Fibroblast of the conjunctiva (primary cell): ENCODE measurements at regions not wholly inside any gene's neighbourhood (a gene's known extent, or its start where the extent isn't known, plus 50 kb on each side); places are given as distances from the start of the nearest gene placed in this dataset.
A peak's percentile ranks its signal among the peaks of the same experiment; 100 is the strongest.

Experiments used
- DNase-seq: peaks from one replicate; pipeline ENCODE4 v3.0.0-alpha.2; 2010; ENCODE audit warnings: low read depth

GRCh38 chr4:107156443-107156842, 120.3 kb upstream of the DKK2 start:
- no peak for DNase-seq

DNA sequence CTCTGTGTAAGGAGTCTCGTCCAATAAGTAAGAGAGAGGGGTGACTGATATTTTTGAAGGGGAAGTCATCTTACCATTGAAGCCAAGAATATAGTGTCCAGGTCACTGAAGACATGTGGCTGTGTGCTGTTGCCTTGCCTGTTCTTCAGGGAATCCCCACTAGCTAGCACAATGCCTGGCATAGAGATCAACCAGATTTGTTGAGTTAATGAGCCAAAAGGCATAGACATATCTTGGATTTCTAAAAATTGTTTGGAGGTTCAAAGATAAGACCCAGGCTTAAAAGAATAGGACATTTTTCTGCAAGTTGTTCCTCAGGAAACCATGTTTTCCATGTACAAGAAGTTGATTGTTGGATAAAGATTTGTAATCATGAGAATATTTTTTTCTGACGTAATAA, 119.3 kb upstream of the DKK2 start:
- DNase-seq: no peak

GRCh38 chr4:107153956-107154355, 117.8 kb upstream of the DKK2 start:
- no peak for DNase-seq

DNA sequence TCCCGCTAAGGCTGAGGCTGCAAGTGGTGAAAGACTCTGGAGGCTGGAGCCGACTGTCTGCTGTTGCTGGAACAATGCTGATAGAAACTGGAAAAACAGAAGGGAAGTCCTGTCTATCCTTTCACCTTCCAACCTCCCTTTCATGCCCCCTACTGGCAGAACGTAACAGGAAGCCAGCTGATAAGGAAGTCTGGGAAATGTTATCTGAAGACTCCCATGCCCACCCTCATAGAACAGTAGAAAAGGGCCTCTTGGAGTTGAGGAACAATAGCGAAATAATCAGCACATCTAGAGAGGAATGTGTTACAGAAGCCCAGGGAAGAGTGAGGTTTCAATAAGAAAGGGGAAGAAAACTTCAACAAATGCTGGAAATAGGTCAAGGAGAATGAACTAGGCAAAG, 117.1 kb upstream of the DKK2 start:
- no peak for DNase-seq

DNA sequence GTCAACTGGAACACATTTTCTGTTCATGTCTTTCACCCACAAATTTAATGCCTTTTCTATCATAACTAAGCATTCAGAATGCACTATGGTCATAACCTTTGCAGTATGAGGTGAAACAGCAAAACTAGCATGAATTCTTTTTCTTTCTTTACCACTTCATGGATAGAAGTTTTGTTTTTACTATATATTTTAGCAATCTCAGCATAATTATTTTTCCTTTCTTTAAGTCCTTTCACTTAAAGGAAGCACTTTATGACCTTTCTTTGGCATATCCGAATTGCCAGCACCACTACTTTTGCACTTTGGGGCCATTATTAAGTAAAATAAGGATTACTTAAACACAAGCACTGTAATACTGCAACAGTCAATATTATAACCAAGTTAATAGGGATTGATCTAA, 115.1 kb upstream of the DKK2 start:
- DNase-seq: no peak

- no peak for DNase-seq
Observed at GRCh38 chr4:107148904-107149303, 112.8 kb upstream of the DKK2 start.

GRCh38 chr4:107147873-107148272, 111.8 kb upstream of the DKK2 start:
- no peak for DNase-seq

GRCh38 chr4:107138433-107138832, 102.3 kb upstream of the DKK2 start:
- DNase-seq: no peak

DNA sequence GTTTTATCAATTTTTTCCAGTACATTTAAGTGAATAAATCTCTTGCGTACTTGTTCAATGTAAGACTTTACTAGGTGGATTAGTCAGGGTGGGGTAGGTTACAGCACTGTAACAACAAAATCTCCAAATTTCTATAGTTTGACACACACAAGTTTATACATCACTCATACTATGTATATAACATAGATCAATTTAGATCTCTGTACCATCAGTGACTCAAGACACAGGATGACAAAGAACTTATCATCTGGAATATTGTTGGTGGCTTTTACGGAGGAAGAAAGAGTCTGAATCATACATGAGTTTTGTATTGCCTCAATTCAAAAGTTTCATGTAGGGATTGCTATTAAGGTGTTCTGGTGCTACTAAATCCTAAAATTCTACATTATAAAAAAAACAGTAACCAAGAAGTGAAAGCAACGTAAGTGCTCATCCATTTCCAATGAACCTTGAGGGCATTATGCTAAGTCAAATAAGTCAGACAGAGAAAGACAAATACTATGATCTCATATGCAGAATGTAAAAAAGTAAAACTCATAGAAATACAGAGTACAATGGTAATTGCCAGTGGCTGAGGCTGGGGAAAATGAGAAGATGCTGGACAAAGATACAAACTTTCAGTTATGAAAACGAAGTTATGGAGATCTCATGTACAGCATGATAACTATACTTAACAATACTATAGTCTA, 98.0 kb upstream of the DKK2 start:
- DNase-seq: no peak

GRCh38 chr4:107131295-107131694, 95.2 kb upstream of the DKK2 start:
- DNase-seq: no peak

DNA sequence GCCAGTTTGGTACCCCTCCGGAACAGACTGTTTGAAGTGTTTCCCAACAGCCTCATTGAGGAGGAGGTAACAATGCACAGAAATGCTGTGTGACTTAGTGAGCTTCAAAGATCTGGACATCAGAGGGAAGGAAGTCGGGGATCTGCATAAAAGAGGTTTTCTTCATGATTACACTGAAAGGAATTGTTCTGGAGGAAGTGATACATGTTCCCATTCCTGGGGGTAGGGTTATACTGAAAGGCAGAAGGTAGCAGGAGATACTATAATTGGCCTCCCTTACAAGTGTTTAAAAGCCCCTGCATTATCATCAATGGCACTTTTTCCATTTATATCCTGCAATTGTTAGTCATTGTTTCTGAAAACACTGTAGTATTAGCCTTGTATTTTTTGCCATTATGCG, 94.0 kb upstream of the DKK2 start:
- no peak for DNase-seq

DNA sequence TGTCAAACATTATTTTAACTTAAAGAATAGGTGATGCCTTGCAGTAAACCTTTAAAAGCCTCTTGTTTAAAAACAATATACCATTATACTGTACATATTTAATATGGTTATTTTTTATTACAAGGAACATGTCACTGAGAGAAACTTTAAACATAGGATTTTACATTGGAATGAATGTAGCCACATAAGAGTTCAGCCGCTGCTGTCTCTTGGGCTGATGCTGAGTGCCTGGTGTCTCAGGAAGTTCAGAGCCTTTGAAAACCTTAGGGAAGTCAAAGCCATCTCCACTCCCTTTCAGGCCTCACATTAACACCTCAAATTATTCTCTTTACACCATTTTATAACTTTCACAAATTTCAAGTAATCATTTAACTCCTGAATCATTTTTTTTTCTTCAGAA, 93.5 kb upstream of the DKK2 start:
- no peak for DNase-seq

DNA sequence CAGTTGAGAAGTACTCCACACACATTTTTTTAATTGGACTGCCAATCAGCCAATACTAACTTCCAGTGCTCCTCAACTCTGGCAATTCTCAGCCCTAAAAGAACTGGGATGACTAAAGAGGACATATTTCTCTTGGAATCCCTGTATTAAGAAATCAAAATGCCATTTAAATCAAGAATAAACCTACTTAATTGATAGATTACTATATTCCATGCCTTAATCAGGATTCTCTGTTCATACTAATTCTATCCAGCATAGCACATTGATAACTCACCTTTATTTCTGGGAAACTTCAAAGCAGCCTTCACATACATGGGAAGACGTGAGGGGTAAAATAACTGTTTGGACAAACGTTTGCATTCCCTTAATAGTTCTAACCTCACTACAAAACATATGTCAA, 93.0 kb upstream of the DKK2 start:
- no peak for DNase-seq

GRCh38 chr4:107128116-107128515, 92.0 kb upstream of the DKK2 start:
- DNase-seq: no peak

DNA sequence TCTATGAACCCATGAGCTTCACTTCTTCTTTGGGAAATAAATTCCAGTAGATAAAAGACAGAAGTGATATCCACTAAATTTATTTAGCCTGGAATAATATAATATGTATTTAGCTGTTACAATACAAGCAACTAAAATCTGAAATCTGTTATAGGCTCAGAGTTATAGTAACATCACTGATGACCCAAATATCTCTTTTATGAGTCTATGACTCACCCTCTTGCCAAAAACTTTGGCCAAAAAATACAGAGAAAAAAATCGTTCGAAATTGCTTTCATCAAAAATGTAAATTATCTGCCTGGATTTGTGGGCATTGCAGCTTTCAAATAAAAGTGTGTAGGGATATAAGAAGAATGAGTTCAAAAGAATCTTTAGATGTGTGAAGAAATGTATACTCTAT, 89.4 kb upstream of the DKK2 start:
- DNase-seq: no peak

DNA sequence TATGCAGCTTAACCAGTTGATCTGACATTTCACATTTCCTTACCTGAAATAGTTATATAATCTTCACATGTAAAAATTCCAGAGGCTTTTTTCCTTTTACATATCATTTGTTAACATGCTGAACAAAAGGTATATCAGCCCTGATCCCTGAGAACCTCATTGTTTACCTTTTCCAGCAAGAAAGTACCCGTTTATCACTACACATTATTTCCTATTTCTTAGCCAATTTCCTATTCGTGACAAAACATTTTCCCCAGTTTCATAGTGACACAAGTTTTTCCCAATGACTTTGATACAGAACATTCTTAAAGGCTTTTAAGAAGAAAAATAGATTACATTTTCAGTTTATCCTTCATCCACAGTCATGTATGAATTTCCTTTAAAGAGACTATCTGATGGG, 86.6 kb upstream of the DKK2 start:
- no peak for DNase-seq

- DNase-seq: no peak
Observed at GRCh38 chr4:107120661-107121060, 84.5 kb upstream of the DKK2 start.

DNA sequence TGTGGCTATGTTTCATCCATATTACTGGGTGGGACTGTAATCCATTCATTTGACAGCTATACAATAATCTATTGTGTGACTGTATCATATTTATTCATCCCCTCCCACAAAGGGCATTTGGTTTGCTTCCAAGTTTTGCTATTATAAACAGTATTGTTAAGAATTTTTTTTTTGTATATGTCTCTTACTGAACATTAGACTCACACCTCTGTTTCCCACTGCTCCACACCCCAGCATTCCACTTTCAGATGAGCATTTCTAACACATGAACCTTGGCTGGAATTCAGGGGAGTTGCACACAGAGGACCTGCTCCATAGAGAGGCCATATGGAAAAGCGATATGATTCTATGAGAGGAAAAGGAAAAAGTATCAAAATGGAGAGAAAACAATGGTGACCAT, 81.6 kb upstream of the DKK2 start:
- DNase-seq: no peak

- DNase-seq: peak; percentile 50
Observed at GRCh38 chr4:107115185-107115847, 79.2 kb upstream of the DKK2 start.

GRCh38 chr4:107114059-107114458, 77.9 kb upstream of the DKK2 start:
- DNase-seq: no peak

DNA sequence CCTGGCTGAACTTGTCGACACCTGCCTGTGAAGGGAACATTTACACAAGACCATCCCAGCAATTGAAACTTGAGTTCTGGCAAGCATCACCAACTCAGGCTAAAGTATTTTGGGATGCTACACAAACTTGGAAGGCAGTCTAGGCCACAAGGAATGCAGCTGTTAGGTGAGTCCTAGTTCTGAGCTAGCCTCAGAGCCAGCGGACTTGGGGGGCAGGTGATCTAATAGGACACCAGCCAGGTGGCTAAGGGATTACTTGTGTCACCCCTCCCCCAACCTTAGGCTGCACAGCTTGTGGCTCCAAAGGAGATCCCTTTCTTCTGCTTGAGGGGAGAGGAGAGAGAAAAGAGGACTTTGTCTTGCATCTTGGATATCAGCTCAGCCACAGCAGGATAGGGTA, 62.3 kb upstream of the DKK2 start:
- DNase-seq: no peak

- DNase-seq: no peak
Observed at GRCh38 chr4:107094976-107095375, 58.9 kb upstream of the DKK2 start.

GRCh38 chr4:107094332-107094731, 58.2 kb upstream of the DKK2 start:
- peak; percentile 31 for DNase-seq
